Left lung (tissue), 4 donors: ENCODE measurements at regions not wholly inside any gene's neighbourhood (a gene's known extent, or its start where the extent isn't known, plus 50 kb on each side); places are given as distances from the start of the nearest gene placed in this dataset.

Experiments
- ATAC-seq: fragments of 200-7000 bp; cut with Tn5 transposase; one replicate; pipeline ENCODE4 v1.9.1; 2020; ENCODE audit warnings: moderate library complexity
- DNase-seq, 4 donors: peaks; one replicate each; pipeline ENCODE4 v3.0.0-alpha.2; 2013 to 2020
- H3K27ac ChIP-seq, 2 donors: fragments of 200-600 bp; sonication (generic) in 1 of 2; one replicate each; pipeline versions ENCODE4 v1.5.0 to v1.8.0; 2020 to 2021
- H3K27me3 ChIP-seq, 2 donors: fragments of 200-600 bp; sonication (generic) in 1 of 2; one replicate each; pipeline versions ENCODE4 v1.5.0 to v1.8.0; 2020 to 2021
- H3K36me3 ChIP-seq, 2 donors: fragments of 200-600 bp; sonication (generic) in 1 of 2; one replicate each; pipeline versions ENCODE4 v1.5.0 to v1.8.0; 2020 to 2021
- H3K4me1 ChIP-seq, 2 donors: fragments of 200-600 bp; one replicate each; pipeline ENCODE4 v1.8.0; 2021
- H3K4me3 ChIP-seq, 2 donors: fragments of 200-600 bp; sonication (generic) in 1 of 2; one replicate each; pipeline versions ENCODE4 v1.5.0 to v1.8.0; 2020 to 2021; ENCODE audit warnings: mild to moderate bottlenecking in 1 of 2
- H3K9me3 ChIP-seq, 2 donors: fragments of 200-600 bp; sonication (generic) in 1 of 2; one replicate each; pipeline versions ENCODE4 v1.5.0 to v1.8.0; 2020 to 2021
- intact Hi-C, 2 donors: fragments of 100-400 bp; cut with DNase I; formaldehyde crosslinking; loops; one replicate each; pipeline versions ENCODE4 v1.11.2 to v1.14.2; 2022
- TF ChIP-seq, protein P1 (sequence below), 2 donors: fragments of 200-600 bp; sonication (generic) in 1 of 2; IDR thresholded peaks; one replicate each; pipeline versions ENCODE4 v1.5.0 to v1.8.0; 2021; ENCODE audit warnings: antibody characterized with exemption in 2 of 2
- donor health status: DM: no; HTN: yes; CAD: no.
- donor health status: DM: no; HTN: no; CAD: no.

DNA sequence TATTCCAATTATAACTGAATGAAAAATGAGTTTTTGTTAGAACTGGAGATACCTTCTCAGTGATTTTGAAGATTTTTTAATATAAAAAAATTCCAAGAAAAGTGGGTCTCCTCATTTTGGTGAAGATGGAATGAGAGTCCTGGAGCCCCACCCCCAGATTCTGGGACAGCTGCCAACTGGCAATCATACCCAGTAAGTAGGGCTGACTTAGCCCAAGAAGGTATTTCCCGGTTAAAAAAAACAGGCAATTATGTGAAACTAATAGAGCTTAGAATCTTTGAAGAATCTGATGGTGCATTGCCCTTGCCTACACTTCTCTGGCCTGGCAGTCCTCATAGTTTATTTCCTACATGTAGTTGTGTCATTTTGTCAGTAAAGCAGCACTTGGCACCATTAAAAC, 52.8 kb upstream of the VWDE start:
- Histone ChIP-seq H3K4me1 (no peaks in the 10 kb centered on the region), H3K4me3 (no peak overlapping the region), H3K9me3 (no peaks in the 10 kb centered on the region), H3K36me3 (no peaks in the 10 kb centered on the region), H3K27me3 (no peaks in the 10 kb centered on the region), H3K27ac (no peak overlapping the region)
- intact Hi-C loops: no loop called here
- TF ChIP-seq, protein P1, sequence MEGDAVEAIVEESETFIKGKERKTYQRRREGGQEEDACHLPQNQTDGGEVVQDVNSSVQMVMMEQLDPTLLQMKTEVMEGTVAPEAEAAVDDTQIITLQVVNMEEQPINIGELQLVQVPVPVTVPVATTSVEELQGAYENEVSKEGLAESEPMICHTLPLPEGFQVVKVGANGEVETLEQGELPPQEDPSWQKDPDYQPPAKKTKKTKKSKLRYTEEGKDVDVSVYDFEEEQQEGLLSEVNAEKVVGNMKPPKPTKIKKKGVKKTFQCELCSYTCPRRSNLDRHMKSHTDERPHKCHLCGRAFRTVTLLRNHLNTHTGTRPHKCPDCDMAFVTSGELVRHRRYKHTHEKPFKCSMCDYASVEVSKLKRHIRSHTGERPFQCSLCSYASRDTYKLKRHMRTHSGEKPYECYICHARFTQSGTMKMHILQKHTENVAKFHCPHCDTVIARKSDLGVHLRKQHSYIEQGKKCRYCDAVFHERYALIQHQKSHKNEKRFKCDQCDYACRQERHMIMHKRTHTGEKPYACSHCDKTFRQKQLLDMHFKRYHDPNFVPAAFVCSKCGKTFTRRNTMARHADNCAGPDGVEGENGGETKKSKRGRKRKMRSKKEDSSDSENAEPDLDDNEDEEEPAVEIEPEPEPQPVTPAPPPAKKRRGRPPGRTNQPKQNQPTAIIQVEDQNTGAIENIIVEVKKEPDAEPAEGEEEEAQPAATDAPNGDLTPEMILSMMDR (IDR thresholded peaks at IDR 0.05): no peak
- ATAC-seq: no peak
- DNase-seq: peak in 1 of 4 donors; percentile 5

DNA sequence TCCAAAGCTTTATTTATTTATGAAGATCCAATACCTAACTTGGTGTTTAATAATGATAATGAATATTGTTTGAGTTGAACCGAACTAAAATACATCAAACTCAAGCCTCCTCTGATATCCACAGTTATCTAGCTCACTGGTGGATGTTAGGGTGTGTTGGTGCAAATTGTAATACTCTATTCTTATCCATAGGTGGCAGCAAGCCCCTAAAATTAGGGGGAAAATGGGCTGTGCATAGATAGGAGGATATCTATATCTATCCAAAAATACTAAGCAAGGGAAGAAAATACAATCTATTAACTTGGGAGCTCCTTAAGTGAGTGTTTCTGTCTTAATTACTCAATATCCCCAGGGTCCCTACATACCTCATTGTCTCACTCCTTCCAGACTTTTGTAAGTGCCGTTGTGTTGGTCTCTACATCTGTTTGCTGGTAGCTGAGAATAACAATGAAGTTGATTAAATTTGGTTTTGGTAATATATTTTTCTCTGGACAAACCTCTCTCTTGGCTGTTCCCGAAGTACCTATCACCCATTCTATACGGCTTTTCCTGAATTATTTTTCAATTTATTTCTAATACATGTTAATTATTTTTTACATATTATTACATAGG, 55.0 kb upstream of the VWDE start:
- TF ChIP-seq, protein P1 (IDR thresholded peaks at IDR 0.05): peak; percentile 55 to 63
- ATAC-seq: peak; percentile 89
- H3K4me3 ChIP-seq: no peak overlapping the region

GRCh38 chr7:12467837-12468236, 64.2 kb upstream of the VWDE start:
- no peak for DNase-seq
- Histone ChIP-seq H3K4me3 (no peak overlapping the region), H3K27ac (no peak overlapping the region), H3K36me3 (no peaks in the 10 kb centered on the region), H3K9me3 (no peaks in the 10 kb centered on the region), H3K27me3 (no peaks in the 10 kb centered on the region), H3K4me1 (no peaks in the 10 kb centered on the region)
- TF ChIP-seq, protein P1 (IDR thresholded peaks at IDR 0.05): no peak
- intact Hi-C loops: no loop called here
- no peak for ATAC-seq

More for the DNA sequence above, 55.0 kb upstream of the VWDE start:
- intact Hi-C loops: no loop called here
- Histone ChIP-seq H3K27ac (no peak overlapping the region), H3K36me3 (no peaks in the 10 kb centered on the region), H3K4me1 (no peaks in the 10 kb centered on the region), H3K27me3 (no peaks in the 10 kb centered on the region), H3K9me3 (no peaks in the 10 kb centered on the region)
- peak in 2 of 4 donors; percentile 26 to 40 for DNase-seq

DNA sequence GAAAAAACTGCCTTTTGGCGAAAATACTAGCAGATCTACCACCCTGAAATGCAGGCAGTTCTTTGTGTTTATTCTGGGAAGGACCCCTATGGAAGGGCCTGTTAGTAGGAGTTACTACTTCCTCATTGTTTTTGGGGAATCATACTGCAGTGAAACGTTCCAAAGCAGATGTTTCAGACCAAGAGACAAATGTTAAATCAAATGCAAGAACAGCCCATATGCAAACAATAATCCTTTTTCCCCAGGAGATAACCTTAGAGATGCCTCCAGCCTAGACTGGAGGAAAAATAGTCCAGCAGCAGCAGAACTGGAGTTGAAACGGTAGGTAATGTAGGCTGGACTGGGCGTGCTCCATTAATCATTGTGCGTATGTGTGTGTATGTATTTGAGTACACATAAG, 65.9 kb upstream of the VWDE start:
- TF ChIP-seq, protein P1 (IDR thresholded peaks at IDR 0.05): no peak
- no peak for DNase-seq
- H3K4me1 ChIP-seq: no peaks in the 10 kb centered on the region
- no peaks in the 10 kb centered on the region for H3K36me3 ChIP-seq
- intact Hi-C loops: no loop called here
- ATAC-seq: no peak
- H3K27ac ChIP-seq: no peak overlapping the region
- H3K27me3 ChIP-seq: no peaks in the 10 kb centered on the region
- no peak overlapping the region for H3K4me3 ChIP-seq
- H3K9me3 ChIP-seq: no peaks in the 10 kb centered on the region

DNA sequence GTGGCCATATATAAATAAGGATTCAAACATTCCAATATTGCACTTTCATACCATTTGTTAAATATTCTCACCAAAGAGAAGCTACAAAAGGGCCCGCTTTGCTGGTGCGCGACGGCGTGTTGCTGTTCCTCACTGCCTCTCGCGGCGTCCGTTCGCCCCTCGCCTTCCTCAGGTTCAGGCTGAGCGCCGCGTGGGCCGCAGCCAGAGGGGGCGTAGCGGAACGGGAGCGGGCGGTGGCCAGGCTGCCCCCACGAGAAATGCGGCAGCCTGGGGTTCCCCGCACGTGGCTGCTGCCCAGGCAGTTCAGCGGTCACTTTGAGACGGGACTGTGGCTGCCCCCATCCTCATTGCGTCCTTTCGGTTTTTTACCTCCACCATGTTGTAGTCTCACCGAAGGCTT, 67.3 kb upstream of the VWDE start:
- H3K9me3 ChIP-seq: no peaks in the 10 kb centered on the region
- no peak overlapping the region for H3K4me3 ChIP-seq
- DNase-seq (peak in 1 of 4 donors; percentile 59), ATAC-seq (no peak)
- no peak overlapping the region for H3K27ac ChIP-seq
- intact Hi-C loops: no loop called here
- no peaks in the 10 kb centered on the region for H3K36me3 ChIP-seq
- TF ChIP-seq, protein P1 (IDR thresholded peaks at IDR 0.05): no peak
- H3K4me1 ChIP-seq: no peaks in the 10 kb centered on the region
- no peaks in the 10 kb centered on the region for H3K27me3 ChIP-seq
